ENCODE measurements at regions not wholly inside any gene's neighbourhood (a gene's known extent, or its start where the extent isn't known, plus 50 kb on each side); places are given as distances from the start of the nearest gene placed in this dataset.

DNA sequence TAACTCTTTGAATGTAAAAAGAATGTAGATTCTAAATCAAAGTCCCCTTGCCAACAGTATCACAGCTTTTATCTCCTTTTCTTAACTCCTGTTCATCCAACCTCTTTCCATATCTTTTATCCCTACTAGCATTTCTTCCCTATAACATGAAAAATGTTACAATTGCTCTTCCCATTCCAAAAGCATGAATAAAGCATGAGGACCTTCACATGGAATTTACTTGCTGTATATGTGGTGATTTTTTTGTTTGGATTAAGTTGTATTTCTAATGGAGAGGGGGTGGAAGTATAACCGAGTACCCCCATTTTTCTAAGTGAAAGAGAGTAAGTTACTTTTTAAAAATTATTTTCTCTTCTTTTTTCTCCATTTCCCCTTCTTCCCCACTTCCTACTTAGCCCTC lies 94.9 kb upstream of the RBBP8 start:
- TF ChIP-seq POLR2A (IDR thresholded peaks at IDR 0.05; ENCODE audit: low read depth, low read length), result no peak
- no peak for TF ChIP-seq POLR2AphosphoS5 (IDR thresholded peaks at IDR 0.05; ENCODE audit: low read depth, low read length)
- TF ChIP-seq TAF1 (IDR thresholded peaks at IDR 0.05; ENCODE audit: low read depth, low read length), result no peak
